HUES48 (cell line): ENCODE measurements at regions not wholly inside any gene's neighbourhood (a gene's known extent, or its start where the extent isn't known, plus 50 kb on each side); places are given as distances from the start of the nearest gene placed in this dataset.

Experiments
- H3K27ac ChIP-seq: one replicate; pipeline ENCODE4 v1.7.0; 2013; ENCODE audit warnings: low read depth, low read length, inconsistent platforms
- H3K27me3 ChIP-seq: 2 replicates; pipeline ENCODE4 v1.6.1; 2013; ENCODE audit warnings: mild to moderate bottlenecking, low read length; ENCODE audit not compliant: control insufficient read depth, insufficient read depth
- H3K36me3 ChIP-seq: 2 replicates; pipeline ENCODE4 v1.6.1; 2013; ENCODE audit warnings: low read length; ENCODE audit not compliant: control insufficient read depth, insufficient read depth
- H3K4me1 ChIP-seq: 2 replicates; pipeline ENCODE4 v1.6.1; 2013; ENCODE audit warnings: mild to moderate bottlenecking, low read length; ENCODE audit not compliant: control insufficient read depth, insufficient read depth
- H3K4me3 ChIP-seq: 2 replicates; pipeline ENCODE4 v1.5.1; 2013; ENCODE audit warnings: mild to moderate bottlenecking, low read depth, low read length
- H3K9ac ChIP-seq: 2 replicates; pipeline ENCODE4 v1.6.1; 2013; ENCODE audit warnings: mild to moderate bottlenecking, low read depth, low read length, moderate library complexity
- H3K9me3 ChIP-seq: 2 replicates; pipeline ENCODE4 v1.6.1; 2013; ENCODE audit warnings: low read length; ENCODE audit not compliant: control insufficient read depth, insufficient read depth

GRCh38 chr14:104252256-104253215 is 114.1 kb downstream of the KIF26A start:
- H3K36me3 ChIP-seq = no peaks in the 10 kb centered on the region
- no peaks in the 10 kb centered on the region for H3K9me3 ChIP-seq
- no peak overlapping the region for H3K27ac ChIP-seq
- no peaks in the 10 kb centered on the region for H3K27me3 ChIP-seq
- no peak overlapping the region for H3K4me3 ChIP-seq
- H3K4me1 ChIP-seq = no peaks in the 10 kb centered on the region
- no peak overlapping the region for H3K9ac ChIP-seq

- Histone ChIP-seq H3K9me3 (no peaks in the 10 kb centered on the region), H3K9ac (no peak overlapping the region), H3K36me3 (no peaks in the 10 kb centered on the region)
Observed at GRCh38 chr14:104253223-104253822, 114.9 kb downstream of the KIF26A start.

GRCh38 chr14:104253901-104254353 is 115.5 kb downstream of the KIF26A start:
- no peak overlapping the region for H3K9ac ChIP-seq

More at GRCh38 chr14:104253223-104253822, 114.9 kb downstream of the KIF26A start:
- Histone ChIP-seq H3K27me3 (no peaks in the 10 kb centered on the region), H3K4me1 (no peaks in the 10 kb centered on the region), H3K4me3 (no peak overlapping the region), H3K27ac (no peak overlapping the region)

GRCh38 chr14:104254735-104255400 is 116.5 kb downstream of the KIF26A start:
- Histone ChIP-seq H3K9me3 (no peaks in the 10 kb centered on the region), H3K4me1 (no peaks in the 10 kb centered on the region), H3K27ac (no peak overlapping the region), H3K9ac (no peak overlapping the region), H3K36me3 (no peaks in the 10 kb centered on the region), H3K27me3 (no peaks in the 10 kb centered on the region), H3K4me3 (no peak overlapping the region)

More at GRCh38 chr14:104253901-104254353, 115.5 kb downstream of the KIF26A start:
- Histone ChIP-seq H3K4me1 (no peaks in the 10 kb centered on the region), H3K27me3 (no peaks in the 10 kb centered on the region), H3K27ac (no peak overlapping the region), H3K36me3 (no peaks in the 10 kb centered on the region), H3K4me3 (no peak overlapping the region), H3K9me3 (no peaks in the 10 kb centered on the region)

- no peak overlapping the region for H3K27ac ChIP-seq
- H3K4me3 ChIP-seq = no peak overlapping the region
- H3K4me1 ChIP-seq = no peaks in the 10 kb centered on the region
- H3K27me3 ChIP-seq = no peaks in the 10 kb centered on the region
- H3K9me3 ChIP-seq = peaks cover 3% of the 10 kb centered on the region; the same call in 1 of the 2 replicates
- H3K9ac ChIP-seq = no peak overlapping the region
- no peaks in the 10 kb centered on the region for H3K36me3 ChIP-seq
Observed at GRCh38 chr14:104256025-104256424, 117.6 kb downstream of the KIF26A start.

- Histone ChIP-seq H3K27me3 (no peaks in the 10 kb centered on the region), H3K4me3 (no peak overlapping the region), H3K36me3 (no peaks in the 10 kb centered on the region), H3K27ac (no peak overlapping the region), H3K9me3 (peaks cover 9% of the 10 kb centered on the region; the same call in 1 of the 2 replicates), H3K4me1 (no peaks in the 10 kb centered on the region), H3K9ac (no peak overlapping the region)
Observed at GRCh38 chr14:104262515-104263514, 124.4 kb downstream of the KIF26A start.

GRCh38 chr14:104263675-104264358 is 125.4 kb downstream of the KIF26A start:
- Histone ChIP-seq H3K4me1 (no peaks in the 10 kb centered on the region), H3K4me3 (no peak overlapping the region), H3K9me3 (peaks cover 9% of the 10 kb centered on the region; the same call in 1 of the 2 replicates), H3K27ac (no peak overlapping the region), H3K27me3 (no peaks in the 10 kb centered on the region), H3K36me3 (no peaks in the 10 kb centered on the region), H3K9ac (no peak overlapping the region)

- Histone ChIP-seq H3K27ac (no peak overlapping the region), H3K4me1 (no peaks in the 10 kb centered on the region), H3K9ac (no peak overlapping the region), H3K4me3 (no peak overlapping the region), H3K36me3 (no peaks in the 10 kb centered on the region), H3K27me3 (no peaks in the 10 kb centered on the region), H3K9me3 (peaks cover 9% of the 10 kb centered on the region; the same call in 1 of the 2 replicates)
Observed at GRCh38 chr14:104264495-104265265, 126.3 kb downstream of the KIF26A start.

- Histone ChIP-seq H3K27ac (no peak overlapping the region), H3K27me3 (no peaks in the 10 kb centered on the region), H3K4me3 (no peak overlapping the region), H3K9me3 (peaks cover 5% of the 10 kb centered on the region; the same call in 1 of the 2 replicates), H3K9ac (no peak overlapping the region), H3K36me3 (no peaks in the 10 kb centered on the region), H3K4me1 (no peaks in the 10 kb centered on the region)
Observed at GRCh38 chr14:104265918-104266630, 127.7 kb downstream of the KIF26A start.
